Endothelial cell of umbilical vein (primary cell): ENCODE measurements at regions not wholly inside any gene's neighbourhood (a gene's known extent, or its start where the extent isn't known, plus 50 kb on each side); places are given as distances from the start of the nearest gene placed in this dataset.
A peak's percentile ranks its signal among the peaks of the same experiment; 100 is the strongest.

Experiments
- BruUV-seq: library from RNA; stranded (reverse); fragments of 400-500 nt; replicated peaks from 2 replicates; lab custom pipeline; 2021; lab: Mats Ljungman, UMichigan
- CTCF ChIA-PET: fragments of 300-600, 350-600 bp; sonication (Branson Sonifier 250); formaldehyde crosslinking; loops from one replicate; lab custom pipeline; 2021; ENCODE audit warnings: antibody characterized with exemption, inconsistent platforms; lab: Charles Lee
- POLR2A ChIA-PET: fragments of 300-600, 350-600 bp; sonication (Branson Sonifier 250); formaldehyde crosslinking; loops from one replicate; lab custom pipeline; 2021; ENCODE audit warnings: antibody characterized with exemption, inconsistent platforms; lab: Charles Lee
- DNase-seq: peaks from one replicate; pipeline ENCODE4 v3.0.0-alpha.2; 2011; ENCODE audit warnings: low read depth, low spot score
- FAIRE-seq: peaks from 2 replicates; lab custom pipeline; 2011; peaks lifted over from hg19 to GRCh38; lab: Jason Lieb, UNC
- H2AFZ ChIP-seq: 2 replicates; pipeline ENCODE4 v1.6.0; 2012; ENCODE audit warnings: low read depth, low read length, control low read depth, inconsistent platforms
- H3K27ac ChIP-seq: 2 replicates; pipeline ENCODE4 v1.5.1; 2011; ENCODE audit warnings: low read depth, mild to moderate bottlenecking, control low read depth, low read length, moderate library complexity; ENCODE audit not compliant: insufficient read depth
- H3K27me3 ChIP-seq, 2 experiments: 2 replicates each; pipeline versions ENCODE4 v1.6.0 to v1.6.1; 2011; ENCODE audit warnings: low read length in 2 of 2, mixed read lengths in 1 of 2; ENCODE audit not compliant: control insufficient read depth in 2 of 2, insufficient read depth in 2 of 2
- H3K36me3 ChIP-seq, 2 experiments: 2 replicates in 1 of 2; 3 replicates in 1 of 2; pipeline ENCODE4 v1.5.1; 2011; ENCODE audit warnings: low read length in 2 of 2, mild to moderate bottlenecking in 1 of 2, moderate library complexity in 1 of 2; ENCODE audit not compliant: control insufficient read depth in 2 of 2, insufficient read depth in 2 of 2; ENCODE audit errors: extremely low read depth in 1 of 2
- H3K4me1 ChIP-seq: 3 replicates; pipeline ENCODE4 v1.5.1; 2011; ENCODE audit warnings: mild to moderate bottlenecking, low read length; ENCODE audit not compliant: control insufficient read depth, insufficient read depth; ENCODE audit errors: extremely low read depth
- H3K4me2 ChIP-seq: 2 replicates; pipeline ENCODE4 v1.6.1; 2011; ENCODE audit warnings: low read length, control low read depth, mixed read lengths; ENCODE audit not compliant: insufficient read depth
- H3K4me3 ChIP-seq, 3 experiments: fragments of 200-600 bp in 1 of 3; sonication (generic), shearing (Covaris generic) in 1 of 3; replicated peaks in 1 of 3; 2 replicates each; pipeline ENCODE4 v1.5.1; 2011 to 2016; ENCODE audit warnings: control low read depth in 3 of 3, low read length in 3 of 3, mild to moderate bottlenecking in 2 of 3, inconsistent platforms in 1 of 3, low read depth in 1 of 3, moderate library complexity in 1 of 3; ENCODE audit not compliant: insufficient read depth in 1 of 3
- H3K79me2 ChIP-seq: 2 replicates; pipeline ENCODE4 v1.6.0; 2012; ENCODE audit warnings: low read length, inconsistent platforms; ENCODE audit not compliant: control insufficient read depth, insufficient read depth
- H3K9ac ChIP-seq: replicated peaks from 2 replicates; pipeline ENCODE3; 2011; ENCODE audit warnings: low read length, control low read depth; ENCODE audit not compliant: insufficient read depth; ENCODE audit errors: extremely low read depth
- H3K9me1 ChIP-seq: replicated peaks from 3 replicates; pipeline ENCODE4 v1.6.0; 2011; ENCODE audit warnings: mild to moderate bottlenecking, low read length; ENCODE audit not compliant: control insufficient read depth, insufficient read depth; ENCODE audit errors: extremely low read depth
- H3K9me3 ChIP-seq: replicated peaks from 2 replicates; pipeline ENCODE4 v1.5.1; 2012; ENCODE audit warnings: low read length, inconsistent platforms; ENCODE audit not compliant: control insufficient read depth, insufficient read depth
- H4K20me1 ChIP-seq: replicated peaks from 2 replicates; pipeline ENCODE3; 2011; ENCODE audit warnings: mild to moderate bottlenecking, low read length; ENCODE audit not compliant: control insufficient read depth, insufficient read depth; ENCODE audit errors: extremely low read depth
- CTCF ChIP-seq, 2 donors: IDR thresholded peaks; 1 replicate in 1 of 2; 2 replicates in 1 of 2; pipeline ENCODE4 v1.5.1; 2011; ENCODE audit warnings: low read length in 2 of 2, mild to moderate bottlenecking in 2 of 2, moderate library complexity in 2 of 2, control low read depth in 1 of 2, inconsistent platforms in 1 of 2, low read depth in 1 of 2; ENCODE audit not compliant: insufficient read depth in 1 of 2; ENCODE audit errors: extremely low read depth in 1 of 2
- JUN ChIP-seq: IDR thresholded peaks from 2 replicates; pipeline ENCODE4 v1.6.1; 2011; ENCODE audit warnings: borderline replicate concordance, low read depth; ENCODE audit not compliant: insufficient read length, insufficient read depth
- MAX ChIP-seq: IDR thresholded peaks from 2 replicates; pipeline ENCODE4 v1.6.1; 2011; ENCODE audit not compliant: insufficient read depth, insufficient read length
- MYC ChIP-seq: IDR thresholded peaks from one replicate; pipeline ENCODE4 v1.6.1; 2011; ENCODE audit warnings: mild to moderate bottlenecking, low read depth, low read length
- POLR2A ChIP-seq: IDR thresholded peaks from 2 replicates; pipeline ENCODE4 v1.6.1; 2012; ENCODE audit warnings: low read depth, mild to moderate bottlenecking, control low read depth, low read length
- dilution Hi-C: fragments of 300-500 bp; cut with MboI; formaldehyde crosslinking; loops from one replicate; pipeline ENCODE4 v1.15.0; 2019; ENCODE audit warnings: low sequenced_read_pairs; ENCODE audit not compliant: extremely low pct_ligation_motif_present
- intact Hi-C: fragments of 100-400 bp; cut with micrococcal nuclease; formaldehyde crosslinking; loops from one replicate; pipeline ENCODE4 v1.10.0; 2022

GRCh38 chr18:56312551-56313335, 325.6 kb downstream of the TXNL1 start:
- Histone ChIP-seq H3K9ac (no peak overlapping the region), H2AFZ (no peak overlapping the region), H3K4me3 (no peak overlapping the region), H3K27ac (no peak overlapping the region), H3K9me3 (no peaks in the 10 kb centered on the region), H3K4me2 (no peak overlapping the region), H3K4me1 (peaks cover 4% of the 10 kb centered on the region), H3K9me1 (no peaks in the 10 kb centered on the region), H3K79me2 (no peaks in the 10 kb centered on the region), H3K36me3 (no peaks in the 10 kb centered on the region), H4K20me1 (no peaks in the 10 kb centered on the region), H3K27me3 (no peaks in the 10 kb centered on the region)
- dilution Hi-C loops (no loop called here), intact Hi-C loops (loop anchor here (10.0 kb wide), 1 partner anchor 518 kb away; no protein-coding TSS in a partner anchor)
- POLR2A ChIA-PET = no interaction called here
- FAIRE-seq (no peak), DNase-seq (no peak)
- CTCF ChIA-PET = no interaction called here
- TF ChIP-seq CTCF (IDR thresholded peaks at IDR 0.05; ENCODE audit: extremely low read depth in 1 of 2, insufficient read depth in 1 of 2, low read depth in 1 of 2, low read length in 2 of 2) = no peak
- TF ChIP-seq POLR2A = no peak
- no peak for TF ChIP-seq MYC
- no peak for TF ChIP-seq JUN
- no TSS peak for BruUV-seq

- TF ChIP-seq MAX (no peak), JUN (peak; percentile 49)
- H3K4me1 ChIP-seq = peaks cover 4% of the 10 kb centered on the region
- no TSS peak for BruUV-seq
- no peaks in the 10 kb centered on the region for H3K27me3 ChIP-seq
- H3K36me3 ChIP-seq = no peaks in the 10 kb centered on the region
- ChIA-PET CTCF (interaction anchor here (0.7 to 1.0 kb wide), 2 partner anchors 7 to 108 kb away, joined by 3 read pairs; no protein-coding TSS in a partner anchor), POLR2A (no interaction called here)
- no peak overlapping the region for H3K4me3 ChIP-seq
- no peak overlapping the region for H3K27ac ChIP-seq
- H3K9ac ChIP-seq = no peak overlapping the region
- DNase-seq = peak; percentile 41
- H3K9me1 ChIP-seq = no peaks in the 10 kb centered on the region
- peak; percentile 49 for FAIRE-seq
- dilution Hi-C loops (no loop called here), intact Hi-C loops (loop anchor here (1.0 kb wide), 1 partner anchor 10 kb away; no protein-coding TSS in a partner anchor)
- no peaks in the 10 kb centered on the region for H3K9me3 ChIP-seq
- no peak overlapping the region for H2AFZ ChIP-seq
- no peaks in the 10 kb centered on the region for H3K79me2 ChIP-seq
- H3K4me2 ChIP-seq = no peak overlapping the region
- no peaks in the 10 kb centered on the region for H4K20me1 ChIP-seq
Measured at GRCh38 chr18:56309104-56309503, 329.3 kb downstream of the TXNL1 start.
